Brain microvascular endothelial cell (primary cell): ENCODE measurements at regions not wholly inside any gene's neighbourhood (a gene's known extent, or its start where the extent isn't known, plus 50 kb on each side); places are given as distances from the start of the nearest gene placed in this dataset.
A peak's percentile ranks its signal among the peaks of the same experiment; 100 is the strongest.

Source experiments
- DNase-seq: peaks from one replicate; pipeline ENCODE4 v3.0.0-alpha.2; 2020
- H3K27ac ChIP-seq: fragments of 250-450 bp; sonication (Bioruptor Pico); 2 replicates; pipeline ENCODE4 v1.5.1; 2020; ENCODE audit warnings: mild to moderate bottlenecking, moderate library complexity
- H3K27me3 ChIP-seq: fragments of 250-450 bp; sonication (Bioruptor Pico); replicated peaks from 2 replicates; pipeline ENCODE4 v1.5.1; 2020; ENCODE audit warnings: mild to moderate bottlenecking
- H3K36me3 ChIP-seq: fragments of 250-450 bp; sonication (Bioruptor Pico); replicated peaks from 2 replicates; pipeline ENCODE4 v1.5.1; 2020; ENCODE audit warnings: mild to moderate bottlenecking
- H3K4me3 ChIP-seq: 2 replicates; pipeline ENCODE4 v1.5.1; 2011; ENCODE audit warnings: low read depth, mild to moderate bottlenecking, control low read depth, low read length, moderate library complexity
- CTCF ChIP-seq: IDR thresholded peaks from 2 replicates; pipeline ENCODE4 v1.5.1; 2011; ENCODE audit warnings: low read depth, mild to moderate bottlenecking, moderate library complexity, low read length, control low read depth, inconsistent platforms; ENCODE audit errors: missing control alignments
- in situ Hi-C: cut with HindIII; loops from 2 replicates; pipeline ENCODE4 v1.10.0; 2017; ENCODE audit warnings: low sequenced_read_pairs, low pct_ligation_motif_present

DNA sequence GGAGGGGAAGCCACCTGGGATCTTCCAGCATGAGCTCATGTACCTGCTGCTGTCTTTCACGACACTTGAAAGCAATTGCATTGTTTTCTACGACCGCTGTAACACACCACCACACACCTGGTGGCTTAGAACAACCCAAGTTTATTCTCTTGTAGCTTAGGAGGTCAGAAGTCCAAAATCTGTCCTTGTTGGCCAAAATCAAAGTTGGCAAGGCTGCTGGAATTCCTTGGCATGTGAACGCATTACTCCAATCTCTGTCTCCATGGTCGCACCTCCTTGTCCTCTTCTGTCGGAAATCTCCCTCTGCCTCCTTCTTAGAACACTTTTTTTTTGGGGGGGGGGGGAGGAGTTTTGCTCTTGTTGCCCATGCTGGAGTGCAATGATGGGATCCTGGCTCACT, 305.7 kb downstream of the BAMBI start:
- in situ Hi-C loops = no loop called here
- H3K27me3 ChIP-seq = no peaks in the 10 kb centered on the region

GRCh38 chr10:28983799-28984198, 305.1 kb upstream of the LYZL1 start:
- no peak for DNase-seq
- H3K36me3 ChIP-seq = no peaks in the 10 kb centered on the region

More for the DNA sequence above, 305.7 kb downstream of the BAMBI start:
- no peak for DNase-seq
- Histone ChIP-seq H3K4me3 (no peak overlapping the region), H3K27ac (no peak overlapping the region), H3K36me3 (no peaks in the 10 kb centered on the region)
- TF ChIP-seq CTCF = no peak

DNA sequence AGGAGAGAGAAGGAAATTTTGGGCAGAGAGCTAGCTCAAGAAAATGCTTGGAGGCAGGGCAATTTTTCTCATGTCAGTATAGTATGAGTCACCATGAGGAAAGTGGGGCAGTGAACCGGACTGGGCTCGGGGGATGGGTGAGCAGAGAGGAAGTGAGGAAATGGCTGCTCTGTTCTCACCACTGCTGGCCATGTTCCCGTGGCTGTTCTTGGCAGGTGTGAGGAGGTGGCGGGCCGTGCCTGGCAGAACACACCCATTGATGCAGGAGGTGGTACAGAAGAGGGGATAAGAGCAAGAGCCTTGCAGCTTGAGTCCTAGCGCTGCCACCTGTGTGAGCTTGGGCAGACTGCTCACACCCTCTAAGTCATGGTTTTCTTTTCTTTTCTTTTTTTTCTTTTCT, 304.4 kb upstream of the LYZL1 start:
- no peaks in the 10 kb centered on the region for H3K36me3 ChIP-seq
- DNase-seq = peak; percentile 81
- H3K27me3 ChIP-seq = no peaks in the 10 kb centered on the region
- TF ChIP-seq CTCF = no peak
- in situ Hi-C loops = no loop called here
- no peak overlapping the region for H3K27ac ChIP-seq
- H3K4me3 ChIP-seq = no peak overlapping the region

More at GRCh38 chr10:28983799-28984198, 305.1 kb upstream of the LYZL1 start:
- Histone ChIP-seq H3K4me3 (no peak overlapping the region), H3K27ac (no peak overlapping the region), H3K27me3 (no peaks in the 10 kb centered on the region)
- no peak for TF ChIP-seq CTCF
- in situ Hi-C loops = no loop called here

DNA sequence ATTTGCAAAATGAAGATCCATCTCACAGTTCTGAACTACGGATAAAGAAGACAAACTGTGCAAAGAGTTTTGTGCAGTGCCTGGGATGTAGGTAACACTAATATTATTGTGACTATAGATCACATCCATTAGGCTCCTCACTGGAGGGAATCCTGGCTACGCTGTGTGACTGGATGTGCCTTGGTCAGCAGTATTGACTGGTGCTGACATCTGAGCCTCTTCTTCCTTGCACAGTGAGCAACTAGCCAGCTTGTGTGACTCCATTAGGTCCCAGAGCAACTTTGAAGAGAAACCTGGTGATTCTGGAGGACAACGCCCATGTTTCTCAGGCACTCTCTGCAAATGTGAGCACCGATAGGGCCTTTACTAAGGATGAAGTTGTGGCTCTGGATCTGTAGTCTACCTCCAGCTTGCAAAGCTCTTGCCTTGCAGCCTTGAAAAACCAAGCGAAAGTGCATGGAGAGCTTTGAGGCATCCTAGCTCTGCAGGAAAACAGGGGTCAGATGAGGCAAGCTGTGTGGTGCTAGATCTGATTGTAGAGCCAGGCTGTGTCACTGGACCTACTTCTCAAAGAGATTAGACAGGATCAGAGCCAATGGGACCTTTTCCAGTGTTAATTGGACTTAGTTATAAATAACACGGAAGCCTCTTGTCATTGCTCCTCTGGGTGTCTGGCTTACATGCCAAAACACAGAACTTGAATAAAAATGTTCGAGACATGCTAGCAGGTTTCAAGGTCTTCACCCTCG, 303.6 kb upstream of the LYZL1 start:
- in situ Hi-C loops = no loop called here
- Histone ChIP-seq H3K4me3 (no peak overlapping the region), H3K27me3 (no peaks in the 10 kb centered on the region), H3K27ac (no peak overlapping the region), H3K36me3 (no peaks in the 10 kb centered on the region)
- TF ChIP-seq CTCF = no peak
- no peak for DNase-seq

DNA sequence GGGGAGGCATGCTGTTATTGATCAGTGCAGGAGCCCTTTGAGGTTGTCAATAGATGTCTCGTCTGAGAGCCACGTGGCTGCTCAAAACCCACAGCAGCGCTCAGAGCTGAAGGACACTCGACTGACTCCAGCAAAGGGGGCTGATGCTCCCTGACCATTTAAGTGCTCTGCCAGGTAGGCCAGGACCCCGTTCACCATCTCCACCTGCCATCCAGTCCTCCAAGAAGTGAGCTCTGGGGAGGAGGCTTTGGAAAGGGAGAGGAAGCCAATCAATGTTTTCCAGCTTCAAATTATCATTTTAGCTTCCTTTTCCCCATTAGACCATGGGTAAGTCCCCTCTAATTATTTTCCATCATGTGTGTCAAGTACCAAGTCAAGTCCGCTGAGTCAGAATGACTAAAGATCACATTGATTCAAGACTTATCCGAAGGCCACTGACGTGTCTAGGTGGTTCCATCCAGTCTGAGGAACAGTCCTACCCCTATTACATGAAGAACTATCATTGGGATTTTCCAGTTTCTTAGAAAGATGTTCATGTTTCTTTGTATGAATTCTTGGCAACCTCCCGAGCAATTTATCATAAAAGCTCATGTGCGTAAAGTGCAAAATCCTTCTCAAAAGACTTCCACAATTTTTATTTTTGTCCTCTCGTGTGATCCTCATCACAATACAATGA, 302.6 kb upstream of the LYZL1 start:
- in situ Hi-C loops = no loop called here
- no peak overlapping the region for H3K4me3 ChIP-seq
- no peak overlapping the region for H3K27ac ChIP-seq
- H3K36me3 ChIP-seq = no peaks in the 10 kb centered on the region
- H3K27me3 ChIP-seq = no peaks in the 10 kb centered on the region
- no peak for TF ChIP-seq CTCF
- no peak for DNase-seq
